ENCODE measurements at regions not wholly inside any gene's neighbourhood (a gene's known extent, or its start where the extent isn't known, plus 50 kb on each side); places are given as distances from the start of the nearest gene placed in this dataset.

DNA sequence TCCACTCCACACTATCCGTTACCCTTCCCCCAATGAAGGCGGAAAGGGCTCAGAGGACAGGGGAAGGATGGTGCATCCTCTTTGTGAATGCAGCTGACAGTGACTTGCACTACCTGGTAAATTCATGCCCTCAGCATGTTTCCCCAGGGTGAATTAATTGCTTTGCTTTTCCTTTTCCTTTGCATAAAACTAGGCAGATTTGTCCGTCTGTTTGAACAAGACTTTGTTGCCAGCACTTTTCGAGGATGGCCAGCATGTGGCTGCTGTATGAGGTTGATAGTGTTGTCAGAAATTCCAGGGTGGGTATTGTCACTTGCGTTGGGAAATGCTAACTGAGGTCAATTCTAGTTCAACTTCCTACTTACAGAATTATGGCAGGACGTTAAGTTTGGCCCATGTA lies 79.0 kb upstream of the RARB start:
- H3K4me1 ChIP-seq (replicated peaks in 1 of 4; ENCODE audit: control insufficient read depth in 3 of 4, insufficient read depth in 4 of 4, low read length in 3 of 4), result no peaks in the 10 kb centered on the region
- H3K27ac ChIP-seq (ENCODE audit: low read depth, low read length), result no peak overlapping the region
- H2AK5ac ChIP-seq (ENCODE audit: low read depth, low read length), result no peak overlapping the region
- DNase-seq (ENCODE audit: low read depth in 1 of 2, low spot score in 2 of 2) (no peak), FAIRE-seq (no peak)
- no peak overlapping the region for H3K4ac ChIP-seq (replicated peaks; ENCODE audit: insufficient read length, low read depth, low read length)
- H3K79me1 ChIP-seq (ENCODE audit: low read depth, low read length), result no peaks in the 10 kb centered on the region
- H3K18ac ChIP-seq (ENCODE audit: extremely low read depth, low read length), result no peak overlapping the region
- H2BK20ac ChIP-seq (ENCODE audit: low read length), result no peak overlapping the region
- POLR2A ChIA-PET (ENCODE audit: partially characterized antibody), result no interaction called here
- H4K5ac ChIP-seq (ENCODE audit: insufficient read length, low read depth, low read length), result no peak overlapping the region
- H4K91ac ChIP-seq (replicated peaks; ENCODE audit: insufficient read length, low read length), result no peak overlapping the region
- H2BK120ac ChIP-seq (replicated peaks; ENCODE audit: low read depth, low read length), result no peak overlapping the region
- H3K56ac ChIP-seq (replicated peaks; ENCODE audit: insufficient read length, low read depth, low read length), result no peak overlapping the region
- H3K23me2 ChIP-seq (ENCODE audit: low read depth, low read length), result no peaks in the 10 kb centered on the region
- H4K20me1 ChIP-seq (replicated peaks in 1 of 2; ENCODE audit: control insufficient read depth in 1 of 2, insufficient read depth in 2 of 2, low read length in 2 of 2), result no peaks in the 10 kb centered on the region
- 96% methylated on average over 6 of the region's 6 CpGs; no CpG with 5 or more reads in 1 of the 2 experiments for WGBS, 2 experiments (ENCODE audit: extremely low coverage in 1 of 2, insufficient coverage in 1 of 2, insufficient read length in 1 of 2, insufficient replicate concordance in 2 of 2, low coverage in 1 of 2, low lambda C conversion rate in 2 of 2, missing lambda C conversion rate in 1 of 2)
- no peak overlapping the region for H3K4me3 ChIP-seq (ENCODE audit: extremely low read depth in 1 of 4, insufficient read depth in 2 of 4, low read depth in 3 of 4, low read length in 4 of 4)
- H2BK12ac ChIP-seq (ENCODE audit: low read depth, low read length), result no peak overlapping the region
- CTCF ChIA-PET (ENCODE audit: partially characterized antibody), result no interaction called here
- no peak overlapping the region for H2BK5ac ChIP-seq (ENCODE audit: low read depth, low read length)
- no peak overlapping the region for H4K8ac ChIP-seq (ENCODE audit: extremely low read depth, insufficient read depth, low read length)
- no peak overlapping the region for H3K14ac ChIP-seq (ENCODE audit: insufficient read length)
- no peaks in the 10 kb centered on the region for H3K9me3 ChIP-seq (ENCODE audit: insufficient read depth in 2 of 2, low read depth in 1 of 2, low read length in 1 of 2)
- no peak overlapping the region for H3K23ac ChIP-seq (ENCODE audit: insufficient read length)
- no peak overlapping the region for H3K4me2 ChIP-seq (ENCODE audit: insufficient read depth in 1 of 2, low read depth in 2 of 2, low read length in 2 of 2)
- TF ChIP-seq, protein P1, sequence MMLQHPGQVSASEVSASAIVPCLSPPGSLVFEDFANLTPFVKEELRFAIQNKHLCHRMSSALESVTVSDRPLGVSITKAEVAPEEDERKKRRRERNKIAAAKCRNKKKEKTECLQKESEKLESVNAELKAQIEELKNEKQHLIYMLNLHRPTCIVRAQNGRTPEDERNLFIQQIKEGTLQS (IDR thresholded peaks at IDR 0.05; ENCODE audit: insufficient read depth, low read depth, low read length), result no peak
- TF ChIP-seq POLR2A (IDR thresholded peaks at IDR 0.05; ENCODE audit: control extremely low read depth in 1 of 2, low read depth in 2 of 2, low read length in 2 of 2) (no peak), SIX5 (IDR thresholded peaks at IDR 0.05; ENCODE audit: low read depth, low read length) (no peak), CHD1 (IDR thresholded peaks at IDR 0.05; ENCODE audit: low read depth, low read length) (no peak), CEBPB (IDR thresholded peaks at IDR 0.05; ENCODE audit: low read depth, low read length) (no peak), EGR1 (IDR thresholded peaks at IDR 0.05; ENCODE audit: borderline replicate concordance, low read depth, low read length) (no peak), GTF2F1 (IDR thresholded peaks at IDR 0.05; ENCODE audit: borderline replicate concordance, low read depth, low read length) (no peak)
- H3K36me3 ChIP-seq (ENCODE audit: control insufficient read depth in 2 of 4, insufficient read depth in 4 of 4, low read length in 3 of 4), result no peaks in the 10 kb centered on the region
- no peak overlapping the region for H3K9ac ChIP-seq (replicated peaks in 1 of 4; ENCODE audit: extremely low read depth in 1 of 4, low read depth in 3 of 4, low read length in 3 of 4)
- H3K79me2 ChIP-seq (ENCODE audit: control insufficient read depth in 1 of 2, insufficient read depth in 2 of 2, low read length in 2 of 2), result no peaks in the 10 kb centered on the region
- no peak overlapping the region for H2AFZ ChIP-seq (ENCODE audit: low read length)
- no peak overlapping the region for H2BK15ac ChIP-seq (ENCODE audit: low read length)
- H3K27me3 ChIP-seq (replicated peaks in 1 of 4; ENCODE audit: control insufficient read depth in 3 of 4, extremely low read depth in 1 of 4, insufficient read depth in 3 of 4, low read length in 3 of 4), result peaks cover 0 to 1% (median 0%) of the 10 kb centered on the region in 4 experiments; a peak in 1 of 7 replicates

Measured in H1 (cell line).